ENCODE measurements at regions not wholly inside any gene's neighbourhood (a gene's known extent, or its start where the extent isn't known, plus 50 kb on each side); places are given as distances from the start of the nearest gene placed in this dataset.
A peak's percentile ranks its signal among the peaks of the same experiment; 100 is the strongest.
"Not testable (repeated sequence)": the region's sequence is repeated elsewhere in the genome, so short reads cannot be mapped to it uniquely, and the experiment has no call there.

DNA sequence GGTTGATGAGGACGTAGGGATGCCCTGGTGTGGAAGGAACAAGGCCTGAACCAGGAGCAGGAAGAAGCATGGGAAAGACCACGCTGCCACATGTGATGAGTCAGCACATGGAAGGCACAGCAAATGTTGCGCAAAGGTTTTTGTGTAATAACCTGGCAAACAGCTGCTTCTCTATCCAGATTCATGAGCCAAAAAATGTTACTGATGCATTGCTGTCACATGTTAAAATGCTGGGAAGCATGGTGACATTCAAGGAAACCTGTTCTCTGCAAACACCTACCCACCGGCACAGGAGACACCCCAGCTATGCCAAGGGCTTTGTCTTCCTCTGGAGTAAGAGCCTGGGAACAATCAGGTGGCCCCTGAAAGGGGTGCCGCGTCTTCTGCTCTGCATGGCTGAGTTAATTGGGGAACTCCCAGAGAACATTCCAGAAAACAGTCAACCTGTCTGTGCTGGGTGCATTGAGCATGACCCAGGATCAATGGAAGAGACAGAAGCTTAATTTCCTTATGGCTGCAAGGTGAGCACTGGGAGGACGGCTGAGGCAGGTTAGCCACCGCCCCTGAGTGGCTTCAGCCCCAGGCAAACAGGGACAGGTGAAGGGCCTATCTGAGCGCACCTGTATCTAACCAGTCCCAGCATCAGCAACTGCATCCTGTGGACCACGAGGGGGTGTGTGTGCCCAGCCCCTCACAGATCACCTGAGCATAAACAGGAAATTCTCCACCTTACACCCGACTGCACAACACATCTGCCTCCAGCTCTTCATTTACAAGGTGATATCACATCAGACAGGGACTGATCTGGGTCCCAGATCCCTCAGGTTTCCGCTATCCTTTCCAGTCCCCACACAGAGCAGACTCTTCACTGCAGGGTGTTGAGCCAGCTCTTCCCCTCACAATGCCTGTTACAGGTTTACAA lies 108.4 kb downstream of the GGTLC2 start:
- no peak for TF ChIP-seq POLR2A (IDR thresholded peaks at IDR 0.05; ENCODE audit: low read length)
- no peak for TF ChIP-seq GATA1 (IDR thresholded peaks at IDR 0.05; ENCODE audit: low read depth, low read length)
- peak in 1 of 2 experiments; percentile 6 for DNase-seq

GRCh38 chr22:22753526-22754267 lies 109.3 kb downstream of the GGTLC2 start:
- no peak for TF ChIP-seq GATA1 (IDR thresholded peaks at IDR 0.05; ENCODE audit: low read depth, low read length)
- no peak for TF ChIP-seq POLR2A (IDR thresholded peaks at IDR 0.05; ENCODE audit: low read length)
- DNase-seq = peak; percentile 47 to 58

DNA sequence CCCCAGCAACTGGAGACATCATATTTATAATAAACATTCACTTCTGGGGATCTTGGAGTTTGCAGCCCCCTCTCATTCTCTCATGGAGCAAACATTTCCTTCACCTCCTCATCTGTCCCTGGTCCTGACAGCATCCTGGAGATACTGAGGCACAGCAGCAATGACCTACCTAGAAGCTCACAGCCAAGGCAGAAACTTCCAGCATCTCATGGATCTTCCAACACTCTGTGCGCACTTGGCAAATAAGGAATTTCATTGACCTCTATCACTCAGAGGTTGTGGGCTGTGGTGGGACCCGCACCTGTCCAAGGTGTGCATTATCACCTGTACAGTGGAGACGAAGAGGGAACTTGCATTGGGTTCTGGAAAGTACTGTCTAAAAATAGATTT lies 109.8 kb downstream of the GGTLC2 start:
- TF ChIP-seq POLR2A (IDR thresholded peaks at IDR 0.05; ENCODE audit: low read length) = no peak
- no peak for TF ChIP-seq GATA1 (IDR thresholded peaks at IDR 0.05; ENCODE audit: low read depth, low read length)
- DNase-seq = no peak

DNA sequence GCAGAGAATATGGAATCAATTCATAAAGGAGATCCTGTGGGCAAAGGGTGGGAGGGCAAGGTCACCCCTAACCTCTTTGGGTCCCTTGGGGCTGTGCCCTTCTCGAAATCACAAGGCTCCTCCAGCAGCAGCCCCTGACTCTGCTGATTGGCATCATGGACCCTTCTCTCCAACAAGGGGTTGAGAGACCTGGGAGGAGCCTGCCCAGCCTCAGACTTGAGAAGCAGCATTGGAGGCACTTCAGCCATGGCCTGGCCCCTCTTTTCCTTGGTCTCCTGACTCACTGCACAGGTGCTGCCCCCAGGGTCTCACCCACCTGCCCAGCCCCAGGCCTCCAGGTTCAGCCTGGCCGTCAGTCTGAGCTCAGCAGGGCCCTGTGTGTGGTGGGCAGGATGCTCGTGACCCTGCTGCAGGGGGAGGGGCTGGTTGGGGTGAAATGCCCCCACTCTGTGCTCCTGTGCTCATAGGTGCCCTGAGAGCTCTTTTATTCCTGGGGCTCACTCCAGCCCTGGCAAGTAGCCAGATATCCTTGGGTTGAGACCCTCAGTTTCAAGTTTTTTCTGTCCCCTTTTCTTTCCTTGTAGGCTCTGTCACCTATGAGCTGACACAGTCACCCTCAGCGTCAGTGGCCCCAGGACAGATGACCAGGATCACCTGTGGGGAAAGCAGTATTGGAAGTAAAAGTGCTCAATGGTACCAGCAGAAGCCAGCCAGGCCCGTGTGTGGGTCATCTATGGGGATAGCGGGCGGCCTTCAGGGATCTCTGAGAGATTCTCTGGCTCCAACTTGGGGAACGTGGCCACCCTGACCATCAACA lies 110.8 kb downstream of the GGTLC2 start:
- no peak for DNase-seq
- TF ChIP-seq POLR2A (IDR thresholded peaks at IDR 0.05; ENCODE audit: low read length) (no peak), GATA1 (IDR thresholded peaks at IDR 0.05; ENCODE audit: low read depth, low read length) (no peak)

GRCh38 chr22:22755778-22756100 lies 111.3 kb downstream of the GGTLC2 start:
- no peak for DNase-seq
- no peak for TF ChIP-seq POLR2A (IDR thresholded peaks at IDR 0.05; ENCODE audit: low read length)
- no peak for TF ChIP-seq GATA1 (IDR thresholded peaks at IDR 0.05; ENCODE audit: low read depth, low read length)

- no peak for DNase-seq
- TF ChIP-seq POLR2A (IDR thresholded peaks at IDR 0.05; ENCODE audit: low read length) (no peak), GATA1 (IDR thresholded peaks at IDR 0.05; ENCODE audit: low read depth, low read length) (no peak)
Measured at GRCh38 chr22:22756109-22756508, 111.7 kb downstream of the GGTLC2 start.

- not testable (repeated sequence) for DNase-seq
Measured at GRCh38 chr22:22756551-22757201, 112.3 kb downstream of the GGTLC2 start.

GRCh38 chr22:22758101-22758807 lies 113.8 kb downstream of the GGTLC2 start:
- DNase-seq = not testable (repeated sequence)

GRCh38 chr22:22759371-22759770 lies 115.0 kb downstream of the GGTLC2 start:
- TF ChIP-seq POLR2A (IDR thresholded peaks at IDR 0.05; ENCODE audit: low read length) (no peak), GATA1 (IDR thresholded peaks at IDR 0.05; ENCODE audit: low read depth, low read length) (no peak)
- DNase-seq = no peak

DNA sequence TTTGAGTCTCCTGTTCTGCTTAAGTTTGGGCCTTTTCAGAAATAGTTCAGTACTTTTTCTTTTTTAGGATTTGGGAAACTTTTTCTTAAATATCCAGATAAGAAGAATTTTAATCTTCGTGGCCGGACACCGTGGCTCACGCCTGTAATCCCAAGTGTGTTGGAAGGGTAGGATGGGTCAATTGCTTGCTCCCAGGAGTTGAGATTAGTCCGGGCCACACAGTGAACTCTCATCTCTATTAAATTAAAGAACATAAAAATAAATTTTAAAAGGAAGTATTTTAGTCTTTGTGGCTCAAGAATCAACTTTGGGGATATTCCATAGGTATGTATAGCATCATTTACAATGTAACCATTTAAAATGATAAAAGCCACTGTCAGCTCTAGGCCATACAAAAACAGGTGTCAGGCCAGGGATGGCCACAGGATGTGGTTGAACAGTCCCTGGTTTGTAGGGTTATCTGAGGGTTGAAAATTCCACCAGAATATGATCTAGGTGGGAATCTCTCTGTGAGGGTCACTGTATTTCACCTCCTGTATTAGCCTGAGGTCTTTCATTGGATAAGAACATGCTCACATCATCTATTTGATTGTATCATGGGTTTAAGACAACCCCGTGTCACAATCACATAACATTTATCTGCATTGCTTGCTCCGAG lies 115.6 kb downstream of the GGTLC2 start:
- DNase-seq = no peak
- TF ChIP-seq GATA1 (IDR thresholded peaks at IDR 0.05; ENCODE audit: low read depth, low read length) = no peak
- no peak for TF ChIP-seq POLR2A (IDR thresholded peaks at IDR 0.05; ENCODE audit: low read length)

- no peak for DNase-seq
- TF ChIP-seq POLR2A (IDR thresholded peaks at IDR 0.05; ENCODE audit: low read length) (no peak), GATA1 (IDR thresholded peaks at IDR 0.05; ENCODE audit: low read depth, low read length) (no peak)
Measured at GRCh38 chr22:22761606-22761962, 117.2 kb downstream of the GGTLC2 start.

GRCh38 chr22:22761963-22762772 lies 117.8 kb downstream of the GGTLC2 start:
- no peak for DNase-seq
- TF ChIP-seq GATA1 (IDR thresholded peaks at IDR 0.05; ENCODE audit: low read depth, low read length) (no peak), POLR2A (IDR thresholded peaks at IDR 0.05; ENCODE audit: low read length) (no peak)
